DMS153 treated with DMSO at 0.1 percent for 48 hours (cell line): ENCODE measurements at regions not wholly inside any gene's neighbourhood (a gene's known extent, or its start where the extent isn't known, plus 50 kb on each side); places are given as distances from the start of the nearest gene placed in this dataset.

ENCODE experiments used
- DNase-seq: peaks from one replicate; lab custom pipeline; 2025; ENCODE audit not compliant: unreplicated experiment; lab: John Stamatoyannopoulos, UW

DNA sequence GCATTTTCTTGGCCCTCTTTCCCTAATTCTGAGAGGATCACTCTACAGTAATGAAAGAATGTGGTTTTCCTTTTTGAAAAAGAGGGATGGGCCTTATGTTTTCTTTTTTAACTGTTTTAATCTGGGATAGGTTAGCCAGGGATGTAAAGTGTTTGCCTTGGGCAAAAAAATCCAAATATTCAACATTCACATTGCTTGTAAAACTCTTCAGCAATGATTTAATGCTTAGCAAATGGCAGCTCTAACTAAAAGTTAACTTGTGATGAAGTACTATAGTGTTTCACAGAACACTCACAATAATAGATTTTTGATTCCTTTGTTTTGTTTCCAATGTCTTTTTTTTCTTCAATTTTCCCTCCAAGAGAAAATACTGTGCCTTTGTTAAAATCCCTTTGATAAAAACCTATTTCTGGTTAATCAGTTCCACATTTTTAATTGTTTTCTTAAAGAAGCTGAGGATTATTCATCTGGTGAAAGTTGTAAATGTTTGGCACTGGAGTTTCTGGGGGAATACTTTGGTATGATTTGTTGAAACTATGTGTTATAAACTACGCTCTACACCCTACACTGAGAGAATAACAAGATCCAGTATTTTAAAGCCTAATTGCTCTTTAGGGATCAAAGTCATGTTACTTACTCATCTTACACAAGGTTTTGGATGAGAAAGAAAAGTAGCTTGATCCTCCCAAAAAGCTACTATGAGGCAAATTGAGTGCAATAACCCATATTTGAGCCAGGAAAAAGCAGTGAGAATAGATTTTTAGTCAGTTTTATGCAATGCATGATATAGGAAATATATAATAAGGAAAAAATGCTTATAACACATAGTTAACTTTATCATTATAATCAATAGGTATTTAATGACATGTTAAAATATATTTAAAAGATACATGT, 335.8 kb downstream of the EPHA7 start:
- no peak for DNase-seq

DNA sequence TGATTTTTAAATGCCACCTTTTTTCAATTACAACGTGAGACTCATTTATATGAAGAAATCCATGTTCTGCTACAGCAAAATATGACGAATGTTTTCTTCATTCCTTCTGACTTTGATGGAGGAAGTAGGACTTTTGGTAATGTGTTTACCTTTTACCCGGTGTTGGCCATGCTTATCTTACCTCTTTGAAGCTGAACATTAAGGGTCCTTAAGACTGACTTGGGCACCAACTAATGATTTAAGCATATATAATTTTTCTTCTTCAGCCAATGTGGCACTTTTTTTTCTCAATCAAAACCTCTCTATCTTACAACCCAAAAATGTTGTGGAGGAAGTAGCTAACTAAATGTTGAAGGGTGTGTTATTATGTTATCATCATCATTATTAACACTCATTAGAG, 337.5 kb downstream of the EPHA7 start:
- no peak for DNase-seq

DNA sequence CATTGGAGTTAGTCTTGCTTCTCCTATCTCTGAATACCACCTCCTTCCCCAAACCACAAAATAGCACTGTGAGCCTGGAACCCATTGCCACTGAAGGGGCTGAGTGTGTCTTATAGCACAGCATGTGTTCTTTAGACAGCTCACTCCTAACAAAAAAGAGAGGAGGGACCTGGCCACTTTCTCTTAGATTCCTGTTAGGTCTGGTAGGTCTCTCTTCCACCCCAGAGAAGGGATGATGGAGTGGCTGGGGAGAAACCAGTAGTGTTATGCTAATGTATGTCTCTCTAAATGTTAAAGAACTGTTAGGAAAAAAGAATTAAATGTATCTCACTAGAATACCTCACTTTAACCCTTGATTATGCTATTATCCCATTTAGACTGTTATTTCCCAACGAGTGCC, 340.3 kb downstream of the EPHA7 start:
- no peak for DNase-seq

DNA sequence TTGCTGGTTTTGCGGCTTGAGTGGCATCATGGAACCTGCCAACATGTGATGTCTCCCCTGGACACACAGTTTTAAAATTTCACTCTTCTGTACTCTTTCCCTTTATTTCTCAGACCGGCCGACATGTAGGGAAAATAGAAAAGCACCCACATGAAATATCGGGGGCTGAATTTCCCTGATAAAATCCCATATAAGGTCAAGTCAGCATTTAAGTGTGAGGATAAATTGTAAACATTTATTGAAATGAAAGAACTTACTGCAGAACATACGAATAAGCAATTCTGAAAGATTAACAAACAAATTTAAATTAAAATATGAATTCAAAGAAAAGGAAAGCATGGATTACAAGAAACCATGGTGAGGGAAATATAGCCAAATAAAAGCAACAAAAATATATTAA, 345.5 kb downstream of the EPHA7 start:
- DNase-seq, result no peak

DNA sequence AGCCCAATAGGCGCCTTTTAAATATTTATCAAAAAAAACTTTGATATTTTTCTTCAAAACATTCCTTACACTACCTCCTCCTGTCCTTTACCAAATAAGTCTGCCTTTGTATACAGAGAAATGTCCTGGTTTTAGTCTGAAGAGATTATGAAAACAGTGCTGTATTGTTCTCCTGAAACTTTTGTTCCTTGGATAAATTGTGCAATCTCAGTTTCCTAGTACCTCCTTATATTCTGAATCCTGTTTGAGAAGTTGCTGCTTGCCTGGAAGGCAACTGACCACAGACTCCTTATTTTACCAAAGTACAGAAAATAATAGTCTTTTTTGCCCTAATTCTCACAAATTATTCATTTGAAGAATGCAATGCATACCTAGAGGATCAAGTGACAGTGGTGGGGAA, 349.5 kb downstream of the EPHA7 start:
- DNase-seq, result no peak

DNA sequence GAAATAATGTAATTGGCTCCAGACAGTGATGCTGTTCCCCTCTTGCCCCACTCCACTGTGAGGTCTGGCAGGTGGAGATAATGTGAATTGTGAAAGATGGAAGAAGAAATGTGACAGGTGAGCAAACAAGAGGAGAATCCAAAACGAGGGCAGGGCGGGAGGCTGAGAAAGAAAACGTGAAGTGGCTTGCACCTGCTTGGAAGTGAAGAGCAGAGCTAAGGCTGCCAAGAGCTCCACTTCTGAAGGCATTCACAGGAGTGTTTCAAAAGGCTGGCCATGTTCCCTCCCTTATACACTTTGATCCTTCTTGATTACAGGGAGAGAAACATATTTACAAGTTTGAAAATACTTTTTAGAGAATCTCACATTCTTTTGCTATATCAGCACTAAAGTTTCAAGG, 359.4 kb downstream of the EPHA7 start:
- peak; percentile 23 for DNase-seq

DNA sequence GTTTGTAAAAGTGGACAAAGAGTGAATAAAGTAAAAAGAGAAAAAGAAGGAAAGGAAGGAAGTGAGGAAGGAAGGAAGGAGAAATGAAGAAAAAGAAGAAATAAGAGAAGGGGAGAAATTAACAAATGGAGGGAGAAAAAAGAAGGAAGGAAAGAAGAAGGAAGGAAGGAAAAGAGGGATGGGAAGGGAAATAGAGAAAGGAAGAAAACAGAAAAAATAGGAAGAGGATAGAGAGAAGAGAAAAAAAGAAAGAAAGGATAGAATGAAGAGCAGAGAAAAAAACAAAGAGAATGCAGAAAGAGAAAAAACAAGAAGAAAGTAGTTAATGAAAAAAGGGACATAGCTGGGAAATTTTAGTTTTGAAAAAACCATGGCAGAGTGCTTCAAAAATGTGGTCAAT, 361.8 kb downstream of the EPHA7 start:
- DNase-seq, result no peak

DNA sequence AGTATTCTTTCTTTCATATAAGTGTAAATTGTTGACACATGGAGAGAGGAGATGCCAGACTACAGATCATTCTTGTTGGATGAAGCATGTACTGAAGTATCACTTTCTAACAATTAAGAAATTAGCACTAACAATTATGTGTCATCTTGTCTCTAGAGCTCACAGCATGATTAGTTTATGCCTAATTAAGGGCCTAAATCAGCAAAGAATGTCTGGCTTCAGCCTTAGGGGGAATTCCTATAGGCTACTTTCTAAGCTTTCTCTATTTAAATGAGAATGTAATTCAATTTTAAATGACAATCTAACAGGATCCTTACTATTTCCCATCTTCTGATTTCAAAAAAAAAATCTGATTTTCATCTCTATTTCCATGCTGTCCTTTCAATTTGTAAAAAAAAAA, 371.0 kb downstream of the EPHA7 start:
- DNase-seq, result no peak

DNA sequence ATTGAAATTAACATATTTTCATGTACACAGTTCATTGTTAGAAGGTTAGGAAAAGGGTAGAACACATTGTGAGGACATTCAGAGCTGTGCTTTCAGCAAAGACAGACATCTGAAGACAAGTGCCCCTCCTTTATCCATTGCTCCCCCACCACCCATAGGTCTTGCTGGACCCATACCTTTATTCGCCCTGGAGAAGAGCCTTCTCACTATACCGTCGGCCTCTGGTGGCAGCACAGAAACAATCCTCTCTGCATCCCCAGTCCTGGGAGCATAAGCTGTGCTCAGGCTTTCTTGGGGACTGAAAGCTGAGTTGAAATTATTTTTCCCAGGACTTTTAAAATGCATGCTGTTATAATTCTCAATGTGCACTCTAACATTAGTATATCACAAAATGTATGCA, 372.3 kb downstream of the EPHA7 start:
- no peak for DNase-seq

DNA sequence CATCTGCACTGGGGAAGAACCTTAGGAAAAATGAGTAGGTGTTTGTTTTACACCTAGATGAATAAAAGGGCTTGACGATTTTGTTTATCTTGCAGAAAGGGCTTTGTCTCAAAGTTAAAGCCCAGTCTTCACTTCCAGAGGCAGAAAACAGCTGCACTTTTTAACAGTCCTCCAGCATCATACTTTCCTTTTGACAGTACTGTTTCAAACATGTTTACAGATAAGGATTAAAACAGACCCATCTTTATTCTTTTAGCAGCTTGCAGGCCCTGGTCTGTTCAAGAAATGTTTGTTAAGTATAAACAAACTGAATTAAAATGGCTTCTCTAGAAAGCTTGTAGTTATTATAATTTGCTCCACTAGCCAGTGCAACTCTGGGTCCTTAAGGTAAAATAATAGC, 374.2 kb downstream of the EPHA7 start:
- no peak for DNase-seq

DNA sequence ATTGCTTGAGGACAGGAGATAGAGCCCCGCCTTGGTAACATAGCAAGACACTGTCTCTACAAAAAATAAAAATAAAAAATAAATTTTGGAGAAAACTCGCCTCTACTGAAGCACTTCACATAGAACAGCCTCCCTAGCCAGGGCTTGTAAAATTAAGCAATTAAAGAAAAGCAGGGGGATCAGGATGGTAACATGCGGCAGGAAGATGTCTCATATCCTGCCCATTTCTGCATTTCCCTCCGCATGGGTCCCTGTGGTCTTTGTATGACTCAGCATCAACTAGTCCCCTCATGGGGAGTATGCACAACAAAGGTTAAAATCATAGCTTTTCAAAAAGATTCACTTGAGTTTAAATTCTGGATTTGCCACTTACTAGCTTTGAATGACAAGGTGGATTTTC, 379.0 kb downstream of the EPHA7 start:
- no peak for DNase-seq

DNA sequence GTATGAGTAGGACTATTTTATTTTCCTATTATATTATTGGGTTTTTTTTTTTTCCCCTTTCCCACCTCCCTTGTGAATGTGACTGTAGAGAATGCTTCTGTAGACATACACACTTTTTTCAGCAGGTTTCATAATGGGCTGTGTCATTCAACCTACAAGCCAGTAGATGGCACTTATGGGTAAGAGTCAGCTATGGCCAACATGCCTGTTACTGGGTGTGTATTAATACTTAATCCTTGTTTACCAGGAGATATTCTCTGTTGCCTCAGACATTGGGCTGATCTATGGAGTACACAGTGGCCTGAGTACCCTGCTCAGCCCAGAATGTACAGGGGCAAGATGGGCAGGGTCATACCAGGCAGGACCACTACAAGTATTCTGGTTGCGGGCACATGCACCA, 382.5 kb downstream of the EPHA7 start:
- no peak for DNase-seq

DNA sequence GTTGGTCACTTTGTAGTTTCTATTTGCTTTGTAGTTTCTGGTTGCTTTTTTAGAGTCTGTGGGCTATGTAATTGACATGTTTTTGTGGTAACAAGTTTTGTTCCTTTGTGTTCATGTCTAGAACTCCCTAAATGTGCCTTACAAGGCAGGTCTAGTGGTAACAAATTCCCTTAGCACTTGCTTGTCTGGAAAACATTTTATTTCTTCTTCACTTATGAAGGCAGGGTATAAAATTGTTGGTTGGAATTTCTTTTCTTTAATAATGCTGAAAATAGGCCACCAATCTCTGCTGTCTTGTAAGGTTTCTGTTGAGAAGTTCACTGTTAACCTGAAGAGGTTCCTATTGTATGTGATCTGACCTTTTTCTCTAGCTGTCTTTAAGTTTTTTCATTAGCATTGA, 383.6 kb downstream of the EPHA7 start:
- no peak for DNase-seq

DNA sequence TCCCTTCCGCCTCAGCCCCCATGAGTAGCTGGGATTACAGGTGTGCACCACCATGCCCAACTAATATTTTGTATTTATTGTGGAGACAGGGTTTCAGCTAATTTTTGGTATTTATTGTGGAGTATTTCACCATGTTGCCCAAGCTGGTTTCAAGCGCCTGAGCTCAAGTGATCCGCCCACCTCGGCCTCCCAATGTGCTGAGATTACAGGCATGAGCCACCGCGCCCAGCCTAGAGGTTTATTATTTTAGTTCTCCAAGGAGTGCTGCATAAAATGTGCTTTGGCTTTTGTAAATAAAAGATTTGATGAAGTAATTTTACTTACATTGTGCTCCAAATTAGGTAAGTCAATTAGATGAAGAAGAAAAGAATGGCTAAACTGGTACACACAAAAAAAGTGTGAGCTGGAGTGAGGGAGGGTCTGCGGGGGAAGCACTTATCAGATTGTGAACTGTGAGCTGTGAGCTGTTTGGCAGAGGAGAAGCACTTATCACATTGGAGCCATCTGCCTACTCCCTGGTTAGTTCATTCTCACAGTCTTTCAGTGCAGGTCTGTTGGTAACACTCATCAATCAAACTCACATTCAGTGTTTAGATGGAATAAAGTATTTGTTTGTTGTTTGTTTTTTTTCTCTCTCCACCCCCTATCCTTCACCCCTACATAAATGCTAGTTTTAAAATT, 398.0 kb downstream of the EPHA7 start:
- DNase-seq, result no peak

DNA sequence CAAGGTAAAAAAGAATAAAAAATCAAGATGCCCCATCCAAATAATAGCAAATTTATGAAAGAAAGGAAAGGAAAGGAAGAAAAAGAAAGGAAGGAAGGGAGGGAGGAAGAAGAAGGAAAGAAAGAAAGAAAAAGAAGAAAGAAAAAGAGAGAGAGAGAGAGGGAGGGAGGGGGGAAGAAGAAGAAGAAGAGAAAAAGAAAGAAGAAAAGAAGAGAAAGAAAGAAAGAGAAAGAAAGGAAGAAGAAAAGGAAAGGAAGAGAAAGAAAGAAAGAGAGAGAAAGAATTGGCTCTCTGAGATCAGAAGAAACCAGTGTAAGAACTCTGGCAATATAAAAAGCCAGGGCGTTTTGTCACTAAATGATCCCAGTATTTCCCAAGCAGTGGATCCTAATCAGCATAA, 401.7 kb downstream of the EPHA7 start:
- no peak for DNase-seq

DNA sequence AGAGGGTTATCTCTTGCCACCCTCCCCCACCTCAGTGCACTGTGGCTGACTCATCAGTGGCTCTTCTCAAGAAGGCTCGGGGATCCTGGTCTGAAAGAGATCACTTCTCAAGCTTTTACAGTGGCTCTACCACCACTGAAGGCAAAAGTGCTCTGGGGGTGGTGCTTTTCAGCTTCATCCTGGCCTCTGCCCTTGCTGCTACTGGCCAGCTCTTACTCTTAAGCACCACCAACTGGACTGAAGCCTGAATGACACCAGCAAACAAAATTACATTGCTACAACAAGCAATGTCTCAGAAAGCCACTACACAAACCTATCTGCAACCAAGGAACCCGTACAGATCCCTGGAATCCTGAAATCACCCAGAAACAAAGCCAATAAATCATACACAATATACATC, 402.1 kb downstream of the EPHA7 start:
- DNase-seq, result no peak

DNA sequence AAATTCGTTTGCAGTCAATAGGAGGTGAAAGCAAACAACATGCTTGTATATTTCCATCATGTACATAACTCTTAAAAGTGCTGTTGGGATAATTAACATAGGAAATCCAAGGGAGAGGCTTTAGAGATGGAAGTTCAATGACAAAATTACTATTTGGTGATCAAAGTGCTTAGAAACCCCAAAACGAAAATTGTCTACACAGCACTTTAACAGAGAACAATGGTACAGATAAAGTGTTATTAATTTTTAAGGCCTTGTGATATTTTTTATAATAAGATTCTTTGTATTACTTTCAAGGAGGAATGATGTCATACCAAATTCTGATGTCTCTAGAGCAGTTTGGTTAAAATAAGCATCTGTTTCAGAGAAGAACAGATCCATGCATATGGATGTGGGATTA, 406.3 kb downstream of the EPHA7 start:
- DNase-seq, result no peak

DNA sequence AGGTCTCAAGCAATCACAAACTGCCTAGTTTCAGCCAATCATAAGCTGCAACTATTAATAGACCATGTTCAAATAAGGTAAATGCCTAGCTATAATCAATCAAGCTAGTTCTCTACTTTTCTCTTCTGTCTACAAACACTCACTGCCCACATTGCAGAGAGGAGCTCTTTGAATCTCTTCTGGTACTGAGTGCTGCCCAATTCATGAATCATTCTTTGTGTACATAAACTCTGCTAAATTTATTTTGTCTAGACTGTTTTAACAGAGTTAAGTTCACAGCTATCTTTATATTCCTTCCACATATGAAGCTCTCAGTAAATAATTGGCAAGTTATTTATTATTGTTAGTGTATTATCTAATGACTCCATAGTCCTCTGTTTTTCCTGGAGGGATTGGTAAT, 411.0 kb downstream of the EPHA7 start:
- no peak for DNase-seq

DNA sequence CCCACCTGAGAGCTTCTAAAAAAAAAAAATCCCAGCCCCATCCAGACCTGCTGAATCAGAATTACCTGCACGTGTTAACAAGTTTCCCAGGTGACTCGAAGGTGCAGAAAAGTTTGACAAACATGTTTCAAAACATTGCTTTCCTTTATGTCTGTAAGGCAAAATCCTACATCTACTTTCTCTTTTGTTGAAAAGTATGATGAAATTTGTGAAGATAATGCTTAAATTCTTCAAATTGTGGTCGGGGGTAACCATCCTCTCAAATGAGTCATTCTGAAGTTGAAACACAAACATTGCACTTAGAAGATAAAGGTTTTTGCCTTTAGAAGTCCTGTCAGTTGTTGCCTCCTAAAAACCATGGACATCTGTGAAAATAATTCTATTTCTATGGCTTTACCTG, 429.7 kb downstream of the EPHA7 start:
- DNase-seq, result no peak

DNA sequence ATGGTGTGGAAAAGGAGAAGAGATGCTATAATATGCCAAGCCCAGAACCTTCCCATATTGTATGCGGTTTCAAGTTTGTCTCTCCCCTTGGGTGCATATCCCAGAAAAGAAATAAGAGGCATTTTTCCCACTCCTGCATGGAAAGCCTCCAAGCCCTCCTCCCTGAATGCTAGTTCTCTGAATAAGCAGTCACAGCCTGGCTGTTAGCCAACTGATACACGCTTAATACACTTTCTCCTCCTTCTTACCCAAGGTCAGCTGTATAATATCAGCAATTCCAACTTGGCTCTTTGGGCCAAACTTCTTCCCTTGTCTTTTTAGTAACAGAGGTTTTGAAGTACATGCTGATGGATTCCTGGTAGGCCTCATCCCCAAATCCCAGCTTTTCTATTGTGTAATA, 440.1 kb downstream of the EPHA7 start:
- no peak for DNase-seq

DNA sequence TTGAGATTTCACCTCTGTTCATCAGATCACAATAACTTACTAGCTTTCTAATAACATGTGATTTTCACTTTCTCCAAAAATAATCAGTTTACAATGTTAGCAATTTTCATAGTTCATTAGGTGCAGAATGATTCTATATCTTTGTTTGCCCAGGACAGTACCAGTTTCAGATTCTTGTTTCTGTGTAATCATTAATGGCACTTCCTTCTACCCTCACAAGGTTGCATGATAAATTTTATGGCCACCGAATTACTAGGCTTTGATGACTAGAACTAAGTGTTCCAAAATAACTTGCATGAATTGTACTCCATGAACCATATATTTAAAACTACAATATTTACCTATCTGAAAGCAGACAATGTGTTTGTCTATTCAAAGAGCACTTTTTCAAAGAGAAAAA, 442.3 kb downstream of the EPHA7 start:
- no peak for DNase-seq

DNA sequence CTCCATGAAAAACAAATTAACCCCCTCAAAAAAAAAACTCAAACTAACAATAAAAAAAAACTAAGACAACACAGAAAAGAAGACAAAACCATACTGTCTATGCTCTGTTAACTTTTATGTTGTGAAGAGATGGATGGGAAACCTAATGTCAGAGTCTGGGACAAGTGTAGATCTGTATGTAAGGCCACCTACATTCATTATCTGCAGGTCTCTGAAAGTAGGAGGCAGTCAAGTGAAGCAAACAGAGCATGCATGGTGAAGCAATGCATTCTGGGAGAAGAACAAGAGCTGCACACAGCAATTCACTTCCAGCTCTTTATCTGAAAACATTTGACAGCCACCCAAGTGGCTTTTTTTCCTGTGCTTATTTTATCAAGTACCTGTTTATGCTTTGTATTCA, 452.0 kb downstream of the EPHA7 start:
- DNase-seq, result no peak

DNA sequence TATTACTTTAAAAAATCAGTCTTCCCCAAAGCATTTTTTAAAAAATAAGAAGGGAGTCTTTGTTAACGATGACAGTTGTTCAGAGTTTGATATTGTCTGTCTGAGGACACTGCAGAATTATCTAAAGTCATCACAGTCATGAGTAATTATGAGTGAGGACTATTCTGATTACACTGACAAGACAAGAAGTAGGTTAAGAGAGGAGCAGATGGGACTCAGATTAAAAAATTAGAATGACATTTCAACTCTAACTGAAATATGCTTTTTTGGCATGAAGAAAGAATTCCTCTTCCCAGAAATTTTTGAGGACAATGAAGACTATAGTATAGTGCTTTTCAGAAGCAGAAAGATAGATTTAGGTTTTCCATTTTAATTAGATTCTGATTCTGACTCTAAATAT, 456.5 kb downstream of the EPHA7 start:
- no peak for DNase-seq
